ENCODE measurements at regions not wholly inside any gene's neighbourhood (a gene's known extent, or its start where the extent isn't known, plus 50 kb on each side); places are given as distances from the start of the nearest gene placed in this dataset.
"Not testable (repeated sequence)": the region's sequence is repeated elsewhere in the genome, so short reads cannot be mapped to it uniquely, and the experiment has no call there.

GRCh38 chr13:32845952-32846950, 170.0 kb upstream of the KL start:
- no peak overlapping the region for H3K9ac ChIP-seq (ENCODE audit: control insufficient read depth, insufficient read depth, low read length)
- in situ Hi-C loops (cut with MboI): no loop called here
- no peaks in the 10 kb centered on the region for H4K20me1 ChIP-seq (ENCODE audit: control insufficient read depth, insufficient read depth)
- ChIA-PET RAD21 (ENCODE audit: unreplicated experiment) (no interaction called here), POLR2A (no interaction called here), CTCF (no interaction called here), SMC1A (ENCODE audit: uncharacterized antibody, unreplicated experiment) (interaction anchor here (0.6 to 1.0 kb wide), 2 partner anchors 9 to 20 kb away, joined by 3 read pairs; no protein-coding TSS in a partner anchor)
- H3K4me2 ChIP-seq (ENCODE audit: control insufficient read depth, insufficient read depth): no peak overlapping the region
- intact Hi-C loops (cut with micrococcal nuclease; ENCODE audit: unreplicated experiment): no loop called here
- peaks cover 3% of the 10 kb centered on the region for H3K4me1 ChIP-seq (ENCODE audit: control insufficient read depth, insufficient read depth, low read length)
- peaks cover 2% of the 10 kb centered on the region; the same call in 2 of the 3 replicates for H3K9me3 ChIP-seq (replicated peaks; ENCODE audit: control insufficient read depth, insufficient read depth, low read length)
- no peaks in the 10 kb centered on the region for H3K36me3 ChIP-seq (ENCODE audit: control insufficient read depth in 2 of 2, insufficient read depth in 2 of 2, low read length in 1 of 2)
- WGBS (ENCODE audit: insufficient coverage, insufficient replicate concordance, low lambda C conversion rate, missing lambda C conversion rate): 57% methylated on average over 12 of the region's 12 CpGs
- H3K27ac ChIP-seq (ENCODE audit: control insufficient read depth, insufficient read depth): no peak overlapping the region
- H3K27me3 ChIP-seq (replicated peaks in 1 of 2; ENCODE audit: control insufficient read depth in 2 of 2, insufficient read depth in 2 of 2, low read length in 1 of 2): no peaks in the 10 kb centered on the region
- no peak for ATAC-seq
- no peak for DNase-seq (ENCODE audit: low read depth, low spot score)
- H3K79me2 ChIP-seq (ENCODE audit: control insufficient read depth, insufficient read depth, low read length): no peaks in the 10 kb centered on the region
- no TSS peak for BruUV-seq (replicated peaks)
- FAIRE-seq: no peak
- no peak for TF ChIP-seq GABPA (IDR thresholded peaks at IDR 0.05; ENCODE audit: low read depth)
- TF ChIP-seq SUPT20H (IDR thresholded peaks at IDR 0.05; ENCODE audit: borderline replicate concordance, control insufficient read depth, low read depth, low read length): no peak
- no peak for TF ChIP-seq ZNF687 (IDR thresholded peaks at IDR 0.05)
- no peak for TF ChIP-seq HSF1 (IDR thresholded peaks at IDR 0.05; ENCODE audit: low read depth, low read length)
- TF ChIP-seq FOXM1 (IDR thresholded peaks at IDR 0.05; ENCODE audit: low read depth, low read length): no peak
- TF ChIP-seq IRF5 (IDR thresholded peaks at IDR 0.05; ENCODE audit: borderline replicate concordance): no peak
- H2AFZ ChIP-seq (ENCODE audit: control insufficient read depth, low read depth, low read length): peak overlapping the region; percentile 24; the same call in 1 of the 2 replicates
- no peak overlapping the region for H3K4me3 ChIP-seq

GRCh38 chr13:32847976-32848375, 168.2 kb upstream of the KL start:
- H2AFZ ChIP-seq (ENCODE audit: control insufficient read depth, low read depth, low read length); H3K4me2 ChIP-seq (ENCODE audit: control insufficient read depth, insufficient read depth); H4K20me1 ChIP-seq (ENCODE audit: control insufficient read depth, insufficient read depth); H3K27ac ChIP-seq (ENCODE audit: control insufficient read depth, insufficient read depth); CTCF ChIA-PET; in situ Hi-C loops (cut with MboI); H3K36me3 ChIP-seq (ENCODE audit: control insufficient read depth in 2 of 2, insufficient read depth in 2 of 2, low read length in 1 of 2); BruUV-seq (replicated peaks); FAIRE-seq; H3K4me3 ChIP-seq; POLR2A ChIA-PET; DNase-seq (ENCODE audit: low read depth, low spot score); H3K27me3 ChIP-seq (replicated peaks in 1 of 2; ENCODE audit: control insufficient read depth in 2 of 2, insufficient read depth in 2 of 2, low read length in 1 of 2); H3K79me2 ChIP-seq (ENCODE audit: control insufficient read depth, insufficient read depth, low read length); intact Hi-C loops (cut with micrococcal nuclease; ENCODE audit: unreplicated experiment); H3K4me1 ChIP-seq (ENCODE audit: control insufficient read depth, insufficient read depth, low read length); ATAC-seq; H3K9me3 ChIP-seq (replicated peaks; ENCODE audit: control insufficient read depth, insufficient read depth, low read length); H3K9ac ChIP-seq (ENCODE audit: control insufficient read depth, insufficient read depth, low read length); SMC1A ChIA-PET (ENCODE audit: uncharacterized antibody, unreplicated experiment): not testable (repeated sequence)
- WGBS (ENCODE audit: insufficient coverage, insufficient replicate concordance, low lambda C conversion rate, missing lambda C conversion rate): 71% methylated on average over 10 of the region's 10 CpGs
- RAD21 ChIA-PET (ENCODE audit: unreplicated experiment): interaction anchor here (0.6 kb wide), 1 partner anchor 20 kb away, joined by 3 read pairs; no protein-coding TSS in a partner anchor
